Loucy (cell line): ENCODE measurements at regions not wholly inside any gene's neighbourhood (a gene's known extent, or its start where the extent isn't known, plus 50 kb on each side); places are given as distances from the start of the nearest gene placed in this dataset.

Source experiments
- EZH2phosphoT487 ChIP-seq: fragments of 200-600 bp; IDR thresholded peaks from 2 replicates; pipeline ENCODE4 v1.6.1; 2018; ENCODE audit warnings: antibody characterized with exemption, mild to moderate bottlenecking, moderate library complexity, borderline replicate concordance
- TF ChIP-seq, protein P1 (sequence below): fragments of 200-600 bp; sonication (generic); conservative IDR thresholded peaks from 2 replicates; pipeline ENCODE4 v1.5.1; 2014; ENCODE audit warnings: mild to moderate bottlenecking, antibody characterized with exemption, low read length

DNA sequence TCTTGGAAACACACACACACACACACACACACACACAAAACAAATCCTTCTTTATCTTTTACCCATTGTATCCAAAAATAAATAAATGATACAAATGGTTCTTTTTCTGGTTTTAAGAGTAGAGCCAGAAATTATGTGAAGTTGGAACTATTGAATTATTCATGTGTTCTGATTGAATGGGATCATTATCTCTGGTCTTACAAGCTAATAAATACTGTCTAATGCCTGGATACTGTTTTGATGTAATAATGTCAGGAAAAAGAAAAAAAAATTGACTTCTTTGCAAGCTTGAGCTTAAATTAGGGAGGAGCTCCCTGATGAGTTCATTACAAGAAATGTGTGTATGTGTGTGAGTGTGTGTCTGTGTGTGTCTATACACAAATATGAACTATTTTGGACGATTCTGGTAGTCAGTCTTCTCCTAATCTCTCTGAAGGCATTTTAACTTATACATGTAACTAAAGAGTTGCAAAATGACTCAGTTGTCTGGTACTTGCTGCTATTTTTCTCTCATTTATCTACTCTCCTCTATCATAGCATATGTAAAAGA lies 507.2 kb upstream of the AGTR1 start:
- TF ChIP-seq EZH2phosphoT487: no peak
- TF ChIP-seq, protein P1, sequence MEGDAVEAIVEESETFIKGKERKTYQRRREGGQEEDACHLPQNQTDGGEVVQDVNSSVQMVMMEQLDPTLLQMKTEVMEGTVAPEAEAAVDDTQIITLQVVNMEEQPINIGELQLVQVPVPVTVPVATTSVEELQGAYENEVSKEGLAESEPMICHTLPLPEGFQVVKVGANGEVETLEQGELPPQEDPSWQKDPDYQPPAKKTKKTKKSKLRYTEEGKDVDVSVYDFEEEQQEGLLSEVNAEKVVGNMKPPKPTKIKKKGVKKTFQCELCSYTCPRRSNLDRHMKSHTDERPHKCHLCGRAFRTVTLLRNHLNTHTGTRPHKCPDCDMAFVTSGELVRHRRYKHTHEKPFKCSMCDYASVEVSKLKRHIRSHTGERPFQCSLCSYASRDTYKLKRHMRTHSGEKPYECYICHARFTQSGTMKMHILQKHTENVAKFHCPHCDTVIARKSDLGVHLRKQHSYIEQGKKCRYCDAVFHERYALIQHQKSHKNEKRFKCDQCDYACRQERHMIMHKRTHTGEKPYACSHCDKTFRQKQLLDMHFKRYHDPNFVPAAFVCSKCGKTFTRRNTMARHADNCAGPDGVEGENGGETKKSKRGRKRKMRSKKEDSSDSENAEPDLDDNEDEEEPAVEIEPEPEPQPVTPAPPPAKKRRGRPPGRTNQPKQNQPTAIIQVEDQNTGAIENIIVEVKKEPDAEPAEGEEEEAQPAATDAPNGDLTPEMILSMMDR: no peak
